Mucosa of descending colon (tissue), 3 donors: ENCODE measurements at regions not wholly inside any gene's neighbourhood (a gene's known extent, or its start where the extent isn't known, plus 50 kb on each side); places are given as distances from the start of the nearest gene placed in this dataset.

Experiments
- ATAC-seq: fragments of 200-7000 bp; cut with Tn5 transposase; one replicate; pipeline ENCODE4 v1.9.1; 2020; ENCODE audit warnings: mild to moderate bottlenecking, moderate library complexity
- DNase-seq, 3 donors: peaks; one replicate each; pipeline ENCODE4 v3.0.0-alpha.2; 2020
- H3K36me3 ChIP-seq: fragments of 200-600 bp; one replicate; pipeline ENCODE4 v1.8.0; 2021; ENCODE audit warnings: low read depth, mild to moderate bottlenecking
- H3K4me1 ChIP-seq: fragments of 200-600 bp; one replicate; pipeline ENCODE4 v1.8.0; 2021; ENCODE audit warnings: low read depth, mild to moderate bottlenecking
- H3K4me3 ChIP-seq: fragments of 200-600 bp; one replicate; pipeline ENCODE4 v1.8.0; 2021; ENCODE audit warnings: mild to moderate bottlenecking
- H3K9me3 ChIP-seq: fragments of 200-600 bp; one replicate; pipeline ENCODE4 v1.8.0; 2021; ENCODE audit warnings: mild to moderate bottlenecking
- intact Hi-C, 2 donors: fragments of 100-400 bp; cut with DNase I in 1 of 2; cut with micrococcal nuclease in 1 of 2; formaldehyde crosslinking; loops; one replicate each; pipeline versions ENCODE4 v1.11.0 to v1.11.1; 2022; cut with DNase I, micrococcal nuclease
- TF ChIP-seq, protein P1 (sequence below): fragments of 200-600 bp; IDR thresholded peaks from one replicate; pipeline ENCODE4 v1.8.0; 2022; ENCODE audit warnings: antibody characterized with exemption, mild to moderate bottlenecking
- donor health status: DM: no; HTN: no; CAD: no; lungs with moderate emphysema.
- donor health status: DM: no; HTN: no; CAD: no.
- donor health status: DM: no; HTN: yes; CAD: no.

DNA sequence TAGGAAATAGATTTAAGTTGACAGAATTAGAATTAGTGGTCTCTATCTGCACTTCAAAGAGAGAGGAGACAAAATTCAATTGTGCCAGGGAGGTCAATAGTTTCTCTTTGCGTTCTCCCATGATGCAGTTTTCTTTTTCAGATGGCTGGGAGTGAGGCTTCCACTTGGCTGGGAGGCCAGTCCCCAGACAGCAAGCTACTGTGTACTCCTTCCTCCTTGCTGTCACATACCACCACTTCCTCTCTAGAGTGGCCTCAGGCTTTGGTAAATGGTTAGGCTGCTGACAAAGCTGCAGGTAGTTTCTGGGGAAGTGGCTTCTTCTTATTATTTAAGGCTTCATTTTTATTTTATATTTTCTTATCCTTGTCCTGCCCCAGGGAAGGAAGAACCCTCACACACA, 106.2 kb upstream of the HS3ST4 start:
- intact Hi-C loops = no loop called here
- Histone ChIP-seq H3K4me1 (no peaks in the 10 kb centered on the region), H3K36me3 (no peaks in the 10 kb centered on the region), H3K4me3 (no peak overlapping the region), H3K9me3 (no peaks in the 10 kb centered on the region)
- TF ChIP-seq, protein P1, sequence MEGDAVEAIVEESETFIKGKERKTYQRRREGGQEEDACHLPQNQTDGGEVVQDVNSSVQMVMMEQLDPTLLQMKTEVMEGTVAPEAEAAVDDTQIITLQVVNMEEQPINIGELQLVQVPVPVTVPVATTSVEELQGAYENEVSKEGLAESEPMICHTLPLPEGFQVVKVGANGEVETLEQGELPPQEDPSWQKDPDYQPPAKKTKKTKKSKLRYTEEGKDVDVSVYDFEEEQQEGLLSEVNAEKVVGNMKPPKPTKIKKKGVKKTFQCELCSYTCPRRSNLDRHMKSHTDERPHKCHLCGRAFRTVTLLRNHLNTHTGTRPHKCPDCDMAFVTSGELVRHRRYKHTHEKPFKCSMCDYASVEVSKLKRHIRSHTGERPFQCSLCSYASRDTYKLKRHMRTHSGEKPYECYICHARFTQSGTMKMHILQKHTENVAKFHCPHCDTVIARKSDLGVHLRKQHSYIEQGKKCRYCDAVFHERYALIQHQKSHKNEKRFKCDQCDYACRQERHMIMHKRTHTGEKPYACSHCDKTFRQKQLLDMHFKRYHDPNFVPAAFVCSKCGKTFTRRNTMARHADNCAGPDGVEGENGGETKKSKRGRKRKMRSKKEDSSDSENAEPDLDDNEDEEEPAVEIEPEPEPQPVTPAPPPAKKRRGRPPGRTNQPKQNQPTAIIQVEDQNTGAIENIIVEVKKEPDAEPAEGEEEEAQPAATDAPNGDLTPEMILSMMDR = no peak
- ATAC-seq = no peak
- DNase-seq = no peak

DNA sequence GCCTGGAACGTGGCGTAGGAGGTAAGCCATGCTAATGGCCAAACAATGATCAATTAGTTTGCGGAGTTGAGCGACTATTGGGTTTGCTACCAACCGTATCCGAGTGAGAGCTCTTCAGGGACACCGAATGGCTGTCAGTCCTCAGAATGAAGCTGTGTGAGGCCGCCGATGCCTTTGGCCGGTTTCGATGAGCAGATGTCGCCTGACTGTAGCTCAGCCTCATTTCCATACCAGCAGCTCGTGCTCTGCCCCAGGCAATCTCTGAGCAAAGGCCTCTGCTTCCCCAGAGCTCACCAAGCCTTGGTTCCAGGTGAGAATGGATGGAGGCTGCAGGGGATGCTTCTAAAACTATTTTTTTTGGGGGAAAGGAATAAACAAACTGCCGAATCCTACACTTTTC, 111.7 kb upstream of the HS3ST4 start:
- H3K4me1 ChIP-seq = no peaks in the 10 kb centered on the region
- no peaks in the 10 kb centered on the region for H3K36me3 ChIP-seq
- DNase-seq = no peak
- intact Hi-C loops = no loop called here
- ATAC-seq = no peak
- H3K4me3 ChIP-seq = no peak overlapping the region
- TF ChIP-seq, protein P1 = no peak
- no peaks in the 10 kb centered on the region for H3K9me3 ChIP-seq

DNA sequence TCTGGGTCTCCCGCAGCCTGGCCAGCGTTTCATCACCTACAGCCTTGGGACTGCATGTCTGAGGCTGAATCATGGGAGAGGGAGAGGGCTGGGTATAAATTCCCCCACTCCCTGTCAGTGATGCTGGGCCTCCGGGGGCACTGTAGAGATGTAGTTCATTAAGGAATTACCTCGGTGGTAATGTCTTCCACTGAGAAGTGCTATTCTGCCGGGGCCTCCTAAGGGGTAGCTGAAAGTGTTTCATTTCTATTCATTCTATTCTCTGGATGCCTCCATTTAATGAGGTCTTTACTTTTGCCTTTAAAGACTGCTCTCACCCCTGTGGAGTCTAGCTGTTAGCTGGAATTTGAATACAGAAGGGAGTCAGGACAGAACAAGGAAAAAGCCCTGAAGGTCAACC, 116.4 kb upstream of the HS3ST4 start:
- no peaks in the 10 kb centered on the region for H3K9me3 ChIP-seq
- no peaks in the 10 kb centered on the region for H3K4me1 ChIP-seq
- H3K36me3 ChIP-seq = no peaks in the 10 kb centered on the region
- intact Hi-C loops = no loop called here
- DNase-seq = no peak
- no peak for ATAC-seq
- TF ChIP-seq, protein P1 = no peak
- H3K4me3 ChIP-seq = no peak overlapping the region

DNA sequence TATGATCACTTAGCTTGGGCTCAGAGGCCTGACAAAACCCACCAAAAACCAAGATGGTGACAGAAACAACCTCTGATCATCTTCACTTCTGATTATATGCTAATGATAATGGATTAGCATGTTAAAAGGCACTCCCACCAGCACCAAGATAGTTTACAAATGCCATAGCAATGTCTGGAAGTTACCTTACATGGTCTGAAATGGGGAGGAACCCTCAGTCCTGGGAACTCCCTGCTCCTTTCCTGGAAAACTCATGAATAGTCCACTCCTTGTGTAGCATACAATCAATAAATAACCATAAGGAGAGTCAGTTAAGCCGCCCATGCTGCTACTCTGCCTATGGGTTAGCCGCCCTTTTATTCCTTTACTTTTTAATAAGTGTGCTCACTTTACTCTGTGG, 120.0 kb upstream of the HS3ST4 start:
- H3K4me3 ChIP-seq = no peak overlapping the region
- no peaks in the 10 kb centered on the region for H3K4me1 ChIP-seq
- H3K36me3 ChIP-seq = no peaks in the 10 kb centered on the region
- TF ChIP-seq, protein P1 = no peak
- intact Hi-C loops = no loop called here
- no peaks in the 10 kb centered on the region for H3K9me3 ChIP-seq
- no peak for DNase-seq
- no peak for ATAC-seq

DNA sequence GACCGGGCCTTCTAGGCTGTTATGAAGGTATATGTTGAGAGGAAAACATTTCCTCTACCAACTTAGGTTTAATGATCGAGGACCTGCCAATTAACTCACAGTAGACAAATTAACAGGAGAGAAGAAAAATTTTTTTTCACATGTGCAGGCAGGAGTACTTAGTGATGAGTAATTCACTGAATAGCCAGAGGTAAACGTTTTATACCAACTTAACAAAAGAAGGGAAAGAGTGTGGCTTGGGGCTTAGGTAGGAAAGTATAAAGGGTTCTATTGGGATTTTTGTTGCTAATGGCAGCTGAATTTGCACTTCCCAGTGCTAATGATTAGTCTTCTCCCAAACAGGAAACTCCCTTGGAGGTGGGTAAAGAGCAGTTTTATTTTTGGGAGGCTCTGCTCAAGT, 121.6 kb upstream of the HS3ST4 start:
- ATAC-seq = no peak
- no peaks in the 10 kb centered on the region for H3K4me1 ChIP-seq
- no peak overlapping the region for H3K4me3 ChIP-seq
- DNase-seq = no peak
- TF ChIP-seq, protein P1 = no peak
- H3K9me3 ChIP-seq = no peaks in the 10 kb centered on the region
- H3K36me3 ChIP-seq = no peaks in the 10 kb centered on the region
- intact Hi-C loops = no loop called here

DNA sequence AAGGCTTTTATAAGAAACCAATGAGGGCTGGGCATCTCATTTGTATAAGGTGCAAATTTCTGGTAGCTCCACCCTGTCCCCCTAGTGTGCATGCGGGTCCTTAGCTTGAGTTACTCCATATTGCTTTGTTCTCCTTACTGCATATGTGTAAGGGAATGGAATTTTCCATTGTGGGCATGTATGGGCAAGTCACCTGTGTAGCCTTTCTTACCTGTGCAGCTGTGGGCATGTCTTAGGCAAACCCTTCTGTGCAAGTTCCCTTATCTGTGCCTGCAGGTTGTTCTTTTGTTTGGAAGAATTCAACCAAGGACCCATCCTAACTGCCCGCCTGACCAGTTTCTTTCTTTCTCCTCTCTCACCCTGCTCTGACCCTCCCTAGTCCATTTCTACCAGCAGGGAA, 122.8 kb upstream of the HS3ST4 start:
- Histone ChIP-seq H3K9me3 (no peaks in the 10 kb centered on the region), H3K36me3 (no peaks in the 10 kb centered on the region), H3K4me1 (no peaks in the 10 kb centered on the region), H3K4me3 (no peak overlapping the region)
- ATAC-seq (no peak), DNase-seq (no peak)
- intact Hi-C loops = no loop called here
- TF ChIP-seq, protein P1 = no peak
